ENCODE measurements at regions not wholly inside any gene's neighbourhood (a gene's known extent, or its start where the extent isn't known, plus 50 kb on each side); places are given as distances from the start of the nearest gene placed in this dataset.

DNA sequence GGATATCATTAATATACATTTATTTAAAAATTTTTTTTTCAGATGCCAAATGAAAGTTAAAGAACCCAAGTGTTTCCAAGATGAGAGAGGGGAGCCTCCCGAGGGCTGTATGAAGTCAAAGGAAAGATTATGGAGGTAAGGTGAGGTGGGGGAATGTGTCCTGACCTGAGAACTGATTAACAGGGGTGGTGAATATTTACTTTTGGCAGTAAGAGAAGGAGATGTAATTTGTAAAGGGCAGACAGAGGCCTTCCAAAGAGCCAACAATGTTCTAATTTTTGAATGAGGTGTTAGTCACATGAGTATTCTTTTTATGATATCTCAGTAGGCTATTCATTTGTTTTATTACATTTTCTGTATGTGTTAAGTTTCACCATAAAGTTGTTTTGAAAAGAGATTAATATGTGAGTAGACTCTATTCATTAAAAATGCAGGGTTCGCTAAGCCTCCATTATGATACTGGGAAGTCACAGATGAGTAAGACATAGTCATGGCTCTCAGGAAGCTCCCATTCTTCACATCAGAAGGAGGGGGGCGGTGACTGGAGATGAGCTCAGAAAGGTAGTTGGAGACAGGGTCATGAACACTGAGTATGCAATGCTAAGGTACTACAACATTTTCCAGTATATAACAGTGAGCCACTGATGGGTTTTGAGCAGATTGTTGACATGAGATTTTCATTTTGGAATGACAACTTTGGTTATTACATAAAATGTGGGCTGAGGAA is 62.4 kb upstream of the TNFSF18 start:
- TF ChIP-seq POLR2AphosphoS5 (IDR thresholded peaks at IDR 0.05) (no peak), EP300 (IDR thresholded peaks at IDR 0.05) (no peak), POLR2A (IDR thresholded peaks at IDR 0.05) (no peak)
- TF ChIP-seq, protein P1, sequence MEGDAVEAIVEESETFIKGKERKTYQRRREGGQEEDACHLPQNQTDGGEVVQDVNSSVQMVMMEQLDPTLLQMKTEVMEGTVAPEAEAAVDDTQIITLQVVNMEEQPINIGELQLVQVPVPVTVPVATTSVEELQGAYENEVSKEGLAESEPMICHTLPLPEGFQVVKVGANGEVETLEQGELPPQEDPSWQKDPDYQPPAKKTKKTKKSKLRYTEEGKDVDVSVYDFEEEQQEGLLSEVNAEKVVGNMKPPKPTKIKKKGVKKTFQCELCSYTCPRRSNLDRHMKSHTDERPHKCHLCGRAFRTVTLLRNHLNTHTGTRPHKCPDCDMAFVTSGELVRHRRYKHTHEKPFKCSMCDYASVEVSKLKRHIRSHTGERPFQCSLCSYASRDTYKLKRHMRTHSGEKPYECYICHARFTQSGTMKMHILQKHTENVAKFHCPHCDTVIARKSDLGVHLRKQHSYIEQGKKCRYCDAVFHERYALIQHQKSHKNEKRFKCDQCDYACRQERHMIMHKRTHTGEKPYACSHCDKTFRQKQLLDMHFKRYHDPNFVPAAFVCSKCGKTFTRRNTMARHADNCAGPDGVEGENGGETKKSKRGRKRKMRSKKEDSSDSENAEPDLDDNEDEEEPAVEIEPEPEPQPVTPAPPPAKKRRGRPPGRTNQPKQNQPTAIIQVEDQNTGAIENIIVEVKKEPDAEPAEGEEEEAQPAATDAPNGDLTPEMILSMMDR (IDR thresholded peaks at IDR 0.05), result no peak
- H3K9me3 ChIP-seq, result peaks cover 3% of the 10 kb centered on the region
- no peak for DNase-seq (ENCODE audit: low spot score in 2 of 2)
- no peak overlapping the region for H3K4me3 ChIP-seq
- H3K27ac ChIP-seq, result no peak overlapping the region
- no peaks in the 10 kb centered on the region for H3K4me1 ChIP-seq
- 88% methylated on average over 3 of the region's 3 CpGs for WGBS
- no peaks in the 10 kb centered on the region for H3K27me3 ChIP-seq
- H3K36me3 ChIP-seq, result no peaks in the 10 kb centered on the region

DNA sequence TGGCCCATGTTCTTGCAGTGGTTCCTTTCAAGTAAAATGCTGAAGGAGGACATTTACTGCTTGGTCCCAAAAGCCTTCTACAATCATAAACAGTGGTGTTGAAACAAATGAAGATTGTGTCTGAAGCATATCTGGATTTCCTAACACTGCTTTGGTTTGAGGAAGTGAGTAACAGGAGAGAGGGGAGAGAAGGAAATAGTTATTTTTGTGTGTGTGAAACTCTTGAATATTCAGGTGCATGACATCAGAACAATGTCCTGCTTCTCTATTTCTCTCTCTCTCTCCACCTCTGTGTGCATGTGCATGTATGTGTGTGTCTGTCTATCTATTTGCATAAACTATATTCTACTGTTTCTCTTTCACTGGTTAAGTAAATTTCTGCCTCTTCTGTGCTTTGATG is 61.4 kb upstream of the TNFSF18 start:
- H3K4me3 ChIP-seq, result no peak overlapping the region
- H3K4me1 ChIP-seq, result no peaks in the 10 kb centered on the region
- H3K36me3 ChIP-seq, result no peaks in the 10 kb centered on the region
- no peak overlapping the region for H3K27ac ChIP-seq
- no peaks in the 10 kb centered on the region for H3K27me3 ChIP-seq
- DNase-seq (ENCODE audit: low spot score in 2 of 2), result no peak
- H3K9me3 ChIP-seq, result peaks cover 7% of the 10 kb centered on the region
- no peak for TF ChIP-seq POLR2A (IDR thresholded peaks at IDR 0.05)
- TF ChIP-seq, protein P1 (IDR thresholded peaks at IDR 0.05), result no peak
- TF ChIP-seq EP300 (IDR thresholded peaks at IDR 0.05), result no peak
- no peak for TF ChIP-seq POLR2AphosphoS5 (IDR thresholded peaks at IDR 0.05)

DNA sequence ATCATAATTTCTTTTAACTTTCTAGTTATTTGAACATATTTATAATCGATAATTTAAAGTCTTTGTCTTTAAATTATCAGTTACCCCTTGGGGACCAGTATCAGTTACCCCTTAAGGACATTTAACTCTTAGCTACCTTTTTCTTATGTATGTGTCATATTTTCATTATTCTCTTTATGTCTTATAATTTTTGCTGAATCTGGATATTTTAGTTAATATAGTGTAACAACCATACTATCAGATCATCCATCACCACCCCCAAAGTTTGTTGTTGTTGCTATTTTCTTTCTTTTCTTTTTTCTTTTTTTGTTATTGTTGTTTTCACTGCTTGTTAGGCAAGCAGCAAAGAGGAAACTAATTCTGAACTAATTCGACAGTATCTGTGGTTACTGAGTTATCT is 57.0 kb upstream of the TNFSF18 start:
- WGBS, result 87% methylated on average over 2 of the region's 2 CpGs
- H3K27me3 ChIP-seq, result no peaks in the 10 kb centered on the region
- H3K9me3 ChIP-seq, result peaks cover 14% of the 10 kb centered on the region
- no peak overlapping the region for H3K4me3 ChIP-seq
- TF ChIP-seq EP300 (IDR thresholded peaks at IDR 0.05), result no peak
- no peak for TF ChIP-seq POLR2A (IDR thresholded peaks at IDR 0.05)
- no peak for DNase-seq (ENCODE audit: low spot score in 2 of 2)
- H3K36me3 ChIP-seq, result no peaks in the 10 kb centered on the region
- H3K4me1 ChIP-seq, result no peaks in the 10 kb centered on the region
- no peak overlapping the region for H3K27ac ChIP-seq

DNA sequence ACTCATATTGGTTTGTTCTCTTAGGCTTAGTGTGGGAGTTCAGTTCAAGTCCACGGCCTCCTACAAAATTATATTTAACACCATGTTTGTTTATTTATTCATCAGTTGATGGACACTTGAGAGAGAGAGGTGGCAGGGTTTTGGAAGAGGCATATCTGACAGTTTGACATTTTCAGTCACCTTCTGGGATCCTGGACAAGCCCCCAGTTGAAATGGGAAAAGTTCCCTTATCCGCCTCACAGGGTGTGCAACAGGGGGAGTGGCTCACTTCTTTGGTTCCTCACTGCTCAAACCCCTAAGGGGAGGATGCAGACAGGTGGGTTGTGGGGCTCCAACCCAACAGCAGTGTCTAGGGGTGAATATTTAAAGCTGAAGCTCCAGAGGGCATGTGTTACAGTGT is 52.3 kb upstream of the TNFSF18 start:
- H3K4me1 ChIP-seq, result no peaks in the 10 kb centered on the region

DNA sequence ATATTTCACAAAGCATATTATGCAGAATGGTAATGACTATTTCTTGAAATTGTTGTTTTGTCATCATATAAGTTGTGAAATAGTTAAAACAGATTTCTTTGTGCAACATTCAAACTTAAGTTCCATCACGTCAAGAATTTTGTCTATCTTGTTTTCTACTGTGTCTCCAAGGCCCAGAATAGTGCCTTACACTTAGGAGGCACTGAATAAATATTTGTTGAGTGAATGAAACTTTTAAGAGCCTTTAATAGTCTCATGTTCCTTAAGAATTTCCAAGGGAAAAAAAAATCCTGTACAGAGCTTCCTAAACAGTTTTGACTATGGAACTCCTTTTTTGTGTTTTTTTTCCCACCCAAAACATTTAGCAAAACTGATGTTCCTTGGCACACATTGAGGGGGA is 50.8 kb upstream of the TNFSF18 start:
- Histone ChIP-seq H3K27me3 (no peaks in the 10 kb centered on the region), H3K4me1 (no peaks in the 10 kb centered on the region), H3K36me3 (no peaks in the 10 kb centered on the region), H3K4me3 (no peak overlapping the region), H3K27ac (no peak overlapping the region), H3K9me3 (peaks cover 7% of the 10 kb centered on the region)
- TF ChIP-seq, protein P1 (IDR thresholded peaks at IDR 0.05), result no peak
- no peak for TF ChIP-seq POLR2AphosphoS5 (IDR thresholded peaks at IDR 0.05)
- TF ChIP-seq POLR2A (IDR thresholded peaks at IDR 0.05), result no peak
- TF ChIP-seq EP300 (IDR thresholded peaks at IDR 0.05), result no peak
- WGBS, result 71% methylated on average over 1 of the region's 1 CpG
- DNase-seq (ENCODE audit: low spot score in 2 of 2), result no peak

More for the DNA sequence above, 52.3 kb upstream of the TNFSF18 start:
- H3K27me3 ChIP-seq, result no peaks in the 10 kb centered on the region
- H3K4me3 ChIP-seq, result no peak overlapping the region
- no peak for TF ChIP-seq POLR2AphosphoS5 (IDR thresholded peaks at IDR 0.05)
- no peak for TF ChIP-seq POLR2A (IDR thresholded peaks at IDR 0.05)
- no peak for TF ChIP-seq EP300 (IDR thresholded peaks at IDR 0.05)
- TF ChIP-seq, protein P1 (IDR thresholded peaks at IDR 0.05), result no peak
- H3K9me3 ChIP-seq, result peaks cover 11% of the 10 kb centered on the region
- H3K36me3 ChIP-seq, result no peaks in the 10 kb centered on the region
- no peak overlapping the region for H3K27ac ChIP-seq
- DNase-seq (ENCODE audit: low spot score in 2 of 2), result no peak
- WGBS, result 100% methylated on average over 2 of the region's 2 CpGs

Data from suprapubic skin (tissue), 4 donors.